HepG2 (cell line): ENCODE measurements at regions not wholly inside any gene's neighbourhood (a gene's known extent, or its start where the extent isn't known, plus 50 kb on each side); places are given as distances from the start of the nearest gene placed in this dataset.

Experiments
- ATAC-seq: fragments of 200-7000 bp; cut with Tn5 transposase; 3 replicates; pipeline ENCODE4 v1.9.1; 2020; ENCODE audit warnings: mild to moderate bottlenecking, moderate library complexity
- BruUV-seq: library from RNA; stranded (reverse); fragments of 400-500 nt; replicated peaks from 2 replicates; lab custom pipeline; 2021; lab: Mats Ljungman, UMichigan
- CTCF ChIA-PET: fragments of 300-600 bp; formaldehyde crosslinking; extraction: SDS; loops from one replicate; lab custom pipeline; 2021; ENCODE audit warnings: low total read pairs, inconsistent platforms, low intra/inter-chr PET ratio; lab: Yijun Ruan, JAX
- POLR2A ChIA-PET: fragments of 350-600 bp; sonication (Branson Sonifier 250); formaldehyde crosslinking; loops from one replicate; lab custom pipeline; 2020; ENCODE audit warnings: antibody characterized with exemption, inconsistent platforms; lab: Yijun Ruan, JAX
- DNase-seq: peaks from one replicate; pipeline ENCODE4 v3.0.0-alpha.2; 2015; ENCODE audit warnings: low spot score
- FAIRE-seq: peaks from 3 replicates; lab custom pipeline; 2011; peaks lifted over from hg19 to GRCh38; lab: Jason Lieb, UNC
- H2AFZ ChIP-seq: one replicate; pipeline ENCODE4 v1.6.1; 2011; ENCODE audit warnings: low read length, inconsistent platforms
- H3K27ac ChIP-seq: fragments of 300-600 bp; 3 replicates; pipeline ENCODE4 v1.8.0; 2011; ENCODE audit warnings: mixed run types, mild to moderate bottlenecking, mixed read lengths, low read length, inconsistent platforms; ENCODE audit not compliant: insufficient read depth; ENCODE audit errors: extremely low read length
- H3K27me3 ChIP-seq, 2 experiments: fragments of 200-600 bp in 1 of 2; 2 replicates in 1 of 2; 3 replicates in 1 of 2; pipeline versions ENCODE4 v1.6.0 to v1.8.0; 2011; ENCODE audit warnings: low read length in 2 of 2, mild to moderate bottlenecking in 2 of 2, moderate library complexity in 2 of 2, inconsistent platforms in 1 of 2; ENCODE audit not compliant: insufficient read depth in 2 of 2, control insufficient read depth in 1 of 2
- H3K36me3 ChIP-seq, 2 experiments: fragments of 200-600 bp in 1 of 2; replicated peaks in 1 of 2; 2 replicates in 1 of 2; 3 replicates in 1 of 2; pipeline versions ENCODE4 v1.5.1 to v1.8.0; 2011; ENCODE audit warnings: low read length in 2 of 2, inconsistent platforms in 1 of 2; ENCODE audit not compliant: insufficient read depth in 2 of 2, control insufficient read depth in 1 of 2
- H3K4me1 ChIP-seq: 2 replicates; pipeline ENCODE4 v1.5.1; 2012; ENCODE audit warnings: low read length, inconsistent platforms; ENCODE audit not compliant: insufficient read depth
- H3K4me2 ChIP-seq: 2 replicates; pipeline ENCODE4 v1.6.0; 2011; ENCODE audit warnings: low read depth, low read length, inconsistent platforms
- H3K4me3 ChIP-seq, 3 experiments: fragments of 200-600 bp in 1 of 3; sonication (generic), shearing (Covaris generic) in 1 of 3; replicated peaks in 1 of 3; 2 replicates each; pipeline ENCODE4 v1.5.1; 2011 to 2016; ENCODE audit warnings: low read length in 3 of 3, inconsistent platforms in 2 of 3, low read depth in 2 of 3, mild to moderate bottlenecking in 2 of 3, control low read depth in 1 of 3, mixed read lengths in 1 of 3; ENCODE audit not compliant: insufficient read depth in 1 of 3
- H3K79me2 ChIP-seq: one replicate; pipeline ENCODE4 v1.6.1; 2011; ENCODE audit warnings: low read length, inconsistent platforms; ENCODE audit not compliant: insufficient read depth
- H3K9ac ChIP-seq: 2 replicates; pipeline ENCODE4 v1.6.0; 2011; ENCODE audit warnings: mild to moderate bottlenecking, low read depth, low read length, inconsistent platforms; ENCODE audit not compliant: insufficient read depth
- H3K9me3 ChIP-seq: 2 replicates; pipeline ENCODE4 v1.5.1; 2012; ENCODE audit warnings: mild to moderate bottlenecking, low read length
- H4K20me1 ChIP-seq: 2 replicates; pipeline ENCODE4 v1.6.0; 2011; ENCODE audit warnings: inconsistent platforms, mild to moderate bottlenecking, low read length, moderate library complexity; ENCODE audit not compliant: insufficient read depth
- HDAC6 ChIP-seq: fragments of 200-600 bp; sonication (generic); IDR thresholded peaks from 2 replicates; pipeline ENCODE4 v1.7.0; 2017; ENCODE audit warnings: mild to moderate bottlenecking, antibody characterized with exemption, low read length, low read depth
- MAFF ChIP-seq: IDR thresholded peaks from 2 replicates; pipeline ENCODE4 v1.6.1; 2011; ENCODE audit warnings: low read depth, low read length, improper control_type of control experiment
- MAFK ChIP-seq, 2 experiments: IDR thresholded peaks in 1 of 2; conservative IDR thresholded peaks in 1 of 2; 2 replicates each; pipeline ENCODE4 v1.6.1; 2011; ENCODE audit warnings: improper control_type of control experiment in 2 of 2, low read length in 2 of 2
- XBP1 ChIP-seq: sonication (generic); formaldehyde crosslinking; IDR thresholded peaks from 2 replicates; pipeline ENCODE4 v1.5.0; 2020; ENCODE audit warnings: missing genetic modification reagents
- ZNF12 ChIP-seq: sonication (generic); formaldehyde crosslinking; IDR thresholded peaks from 2 replicates; pipeline ENCODE4 v1.5.0; 2020; ENCODE audit warnings: missing genetic modification reagents
- ZNF234 ChIP-seq: sonication (generic); formaldehyde crosslinking; conservative IDR thresholded peaks from 2 replicates; pipeline ENCODE4 v1.5.1; 2020; ENCODE audit warnings: mild to moderate bottlenecking, missing genetic modification reagents
- ZNF333 ChIP-seq: sonication (generic); formaldehyde crosslinking; IDR thresholded peaks from 2 replicates; pipeline ENCODE4 v1.4.0; 2020; ENCODE audit warnings: mild to moderate bottlenecking, missing genetic modification reagents, borderline replicate concordance
- ZNF468 ChIP-seq: sonication (generic); formaldehyde crosslinking; IDR thresholded peaks from 2 replicates; pipeline ENCODE4 v1.8.0; 2022; ENCODE audit warnings: mild to moderate bottlenecking, moderate library complexity, missing genetic modification reagents
- WGBS: methylation state at CpG from one replicate; pipeline ENCODE4 v1.1.6; 2017; ENCODE audit warnings: low lambda C conversion rate; 5-methylcytosine and 5-hydroxymethylcytosine counted together
- in situ Hi-C: cut with HindIII; loops from 2 replicates; pipeline ENCODE4 v1.10.0; 2017; ENCODE audit warnings: low pct_unique_long_range_greater_than_20kb; ENCODE audit not compliant: extremely low pct_ligation_motif_present
- intact Hi-C: fragments of 100-400 bp; cut with micrococcal nuclease; formaldehyde crosslinking; loops from one replicate; pipeline ENCODE4 v1.10.0; 2022; ENCODE audit not compliant: unreplicated experiment
- TF ChIP-seq, protein P1 (sequence below): sonication (generic); formaldehyde crosslinking; IDR thresholded peaks from 2 replicates; pipeline ENCODE4 v1.5.1; 2020; ENCODE audit warnings: missing genetic modification reagents, mild to moderate bottlenecking, borderline replicate concordance
- TF ChIP-seq, protein P2 (sequence below): sonication (generic); formaldehyde crosslinking; IDR thresholded peaks from 2 replicates; pipeline ENCODE4 v1.5.0; 2020; ENCODE audit warnings: mild to moderate bottlenecking, missing genetic modification reagents
- TF ChIP-seq, protein P3 (sequence below): sonication (generic); formaldehyde crosslinking; IDR thresholded peaks from 2 replicates; pipeline ENCODE4 v1.4.0; 2020; ENCODE audit warnings: low read depth, missing genetic modification reagents

DNA sequence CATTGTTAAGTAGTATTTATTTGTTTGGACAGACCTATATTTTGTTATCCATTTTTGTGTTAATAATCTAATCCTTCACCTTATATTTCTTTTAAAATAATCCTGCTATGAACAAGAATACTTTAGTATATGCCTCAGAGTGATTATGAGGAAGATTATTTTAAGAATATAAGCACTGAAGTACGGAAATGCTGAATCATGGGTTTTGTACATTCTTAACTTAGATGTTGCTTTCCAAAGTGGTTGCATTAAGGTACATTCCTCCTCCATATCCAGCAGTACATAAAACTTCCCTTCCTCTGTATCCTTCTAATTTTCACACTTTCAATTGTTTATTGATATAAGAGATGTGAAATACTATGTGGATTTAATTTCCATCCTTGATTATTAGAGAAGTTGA lies 491.4 kb upstream of the GRID2 start:
- intact Hi-C loops, result no loop called here
- no peak for DNase-seq
- Histone ChIP-seq H3K36me3 (no peaks in the 10 kb centered on the region), H3K4me1 (no peaks in the 10 kb centered on the region), H3K27me3 (no peaks in the 10 kb centered on the region), H3K79me2 (no peaks in the 10 kb centered on the region), H3K9me3 (peaks cover 6% of the 10 kb centered on the region), H3K9ac (no peak overlapping the region), H2AFZ (no peak overlapping the region), H3K27ac (no peak overlapping the region), H3K4me2 (no peak overlapping the region), H3K4me3 (no peak overlapping the region), H4K20me1 (no peaks in the 10 kb centered on the region)
- ChIA-PET POLR2A (no interaction called here), CTCF (no interaction called here)
- 0% methylated on average over 1 of the region's 1 CpG for WGBS
- BruUV-seq, result no TSS peak
- TF ChIP-seq, protein P1, sequence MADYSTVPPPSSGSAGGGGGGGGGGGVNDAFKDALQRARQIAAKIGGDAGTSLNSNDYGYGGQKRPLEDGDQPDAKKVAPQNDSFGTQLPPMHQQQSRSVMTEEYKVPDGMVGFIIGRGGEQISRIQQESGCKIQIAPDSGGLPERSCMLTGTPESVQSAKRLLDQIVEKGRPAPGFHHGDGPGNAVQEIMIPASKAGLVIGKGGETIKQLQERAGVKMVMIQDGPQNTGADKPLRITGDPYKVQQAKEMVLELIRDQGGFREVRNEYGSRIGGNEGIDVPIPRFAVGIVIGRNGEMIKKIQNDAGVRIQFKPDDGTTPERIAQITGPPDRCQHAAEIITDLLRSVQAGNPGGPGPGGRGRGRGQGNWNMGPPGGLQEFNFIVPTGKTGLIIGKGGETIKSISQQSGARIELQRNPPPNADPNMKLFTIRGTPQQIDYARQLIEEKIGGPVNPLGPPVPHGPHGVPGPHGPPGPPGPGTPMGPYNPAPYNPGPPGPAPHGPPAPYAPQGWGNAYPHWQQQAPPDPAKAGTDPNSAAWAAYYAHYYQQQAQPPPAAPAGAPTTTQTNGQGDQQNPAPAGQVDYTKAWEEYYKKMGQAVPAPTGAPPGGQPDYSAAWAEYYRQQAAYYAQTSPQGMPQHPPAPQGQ, result no peak
- TF ChIP-seq ZNF333 (CRISPR knock-in tag) (no peak), MAFF (peak; percentile 74), ZNF234 (CRISPR knock-in tag) (no peak), ZNF12 (CRISPR knock-in tag) (no peak), MAFK (conservative IDR thresholded peaks at IDR 0.05 in 1 of 2, IDR thresholded peaks at IDR 0.05 in 1 of 2; ENCODE audit: low read length in 2 of 2) (peak; percentile 74 to 84), HDAC6 (no peak), XBP1 (CRISPR knock-in tag) (no peak), ZNF468 (CRISPR knock-in tag) (no peak)
- TF ChIP-seq, protein P2, sequence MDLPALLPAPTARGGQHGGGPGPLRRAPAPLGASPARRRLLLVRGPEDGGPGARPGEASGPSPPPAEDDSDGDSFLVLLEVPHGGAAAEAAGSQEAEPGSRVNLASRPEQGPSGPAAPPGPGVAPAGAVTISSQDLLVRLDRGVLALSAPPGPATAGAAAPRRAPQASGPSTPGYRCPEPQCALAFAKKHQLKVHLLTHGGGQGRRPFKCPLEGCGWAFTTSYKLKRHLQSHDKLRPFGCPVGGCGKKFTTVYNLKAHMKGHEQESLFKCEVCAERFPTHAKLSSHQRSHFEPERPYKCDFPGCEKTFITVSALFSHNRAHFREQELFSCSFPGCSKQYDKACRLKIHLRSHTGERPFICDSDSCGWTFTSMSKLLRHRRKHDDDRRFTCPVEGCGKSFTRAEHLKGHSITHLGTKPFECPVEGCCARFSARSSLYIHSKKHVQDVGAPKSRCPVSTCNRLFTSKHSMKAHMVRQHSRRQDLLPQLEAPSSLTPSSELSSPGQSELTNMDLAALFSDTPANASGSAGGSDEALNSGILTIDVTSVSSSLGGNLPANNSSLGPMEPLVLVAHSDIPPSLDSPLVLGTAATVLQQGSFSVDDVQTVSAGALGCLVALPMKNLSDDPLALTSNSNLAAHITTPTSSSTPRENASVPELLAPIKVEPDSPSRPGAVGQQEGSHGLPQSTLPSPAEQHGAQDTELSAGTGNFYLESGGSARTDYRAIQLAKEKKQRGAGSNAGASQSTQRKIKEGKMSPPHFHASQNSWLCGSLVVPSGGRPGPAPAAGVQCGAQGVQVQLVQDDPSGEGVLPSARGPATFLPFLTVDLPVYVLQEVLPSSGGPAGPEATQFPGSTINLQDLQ (CRISPR knock-in tag), result no peak
- TF ChIP-seq, protein P3, sequence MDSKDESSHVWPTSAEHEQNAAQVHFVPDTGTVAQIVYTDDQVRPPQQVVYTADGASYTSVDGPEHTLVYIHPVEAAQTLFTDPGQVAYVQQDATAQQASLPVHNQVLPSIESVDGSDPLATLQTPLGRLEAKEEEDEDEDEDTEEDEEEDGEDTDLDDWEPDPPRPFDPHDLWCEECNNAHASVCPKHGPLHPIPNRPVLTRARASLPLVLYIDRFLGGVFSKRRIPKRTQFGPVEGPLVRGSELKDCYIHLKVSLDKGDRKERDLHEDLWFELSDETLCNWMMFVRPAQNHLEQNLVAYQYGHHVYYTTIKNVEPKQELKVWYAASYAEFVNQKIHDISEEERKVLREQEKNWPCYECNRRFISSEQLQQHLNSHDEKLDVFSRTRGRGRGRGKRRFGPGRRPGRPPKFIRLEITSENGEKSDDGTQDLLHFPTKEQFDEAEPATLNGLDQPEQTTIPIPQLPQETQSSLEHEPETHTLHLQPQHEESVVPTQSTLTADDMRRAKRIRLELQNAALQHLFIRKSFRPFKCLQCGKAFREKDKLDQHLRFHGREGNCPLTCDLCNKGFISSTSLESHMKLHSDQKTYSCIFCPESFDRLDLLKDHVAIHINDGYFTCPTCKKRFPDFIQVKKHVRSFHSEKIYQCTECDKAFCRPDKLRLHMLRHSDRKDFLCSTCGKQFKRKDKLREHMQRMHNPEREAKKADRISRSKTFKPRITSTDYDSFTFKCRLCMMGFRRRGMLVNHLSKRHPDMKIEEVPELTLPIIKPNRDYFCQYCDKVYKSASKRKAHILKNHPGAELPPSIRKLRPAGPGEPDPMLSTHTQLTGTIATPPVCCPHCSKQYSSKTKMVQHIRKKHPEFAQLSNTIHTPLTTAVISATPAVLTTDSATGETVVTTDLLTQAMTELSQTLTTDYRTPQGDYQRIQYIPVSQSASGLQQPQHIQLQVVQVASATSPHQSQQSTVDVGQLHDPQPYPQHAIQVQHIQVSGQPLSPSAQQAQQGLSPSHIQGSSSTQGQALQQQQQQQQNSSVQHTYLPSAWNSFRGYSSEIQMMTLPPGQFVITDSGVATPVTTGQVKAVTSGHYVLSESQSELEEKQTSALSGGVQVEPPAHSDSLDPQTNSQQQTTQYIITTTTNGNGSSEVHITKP, result no peak
- no peak for FAIRE-seq
- in situ Hi-C loops, result no loop called here
- ATAC-seq, result no peak
